HG03025 (cell line): ENCODE measurements at regions not wholly inside any gene's neighbourhood (a gene's known extent, or its start where the extent isn't known, plus 50 kb on each side); places are given as distances from the start of the nearest gene placed in this dataset.

Experiments
- ATAC-seq: cut with Tn5 transposase; IDR thresholded peaks from one replicate; pipeline ENCODE4 v1.9.1; 2021; ENCODE audit warnings: mild to moderate bottlenecking, moderate library complexity; ENCODE audit not compliant: unreplicated experiment, low FRiP score

GRCh38 chr3:117417411-117417810 is 707.8 kb downstream of the TUSC7 start:
- ATAC-seq = no peak

GRCh38 chr3:117427081-117427480 is 717.5 kb downstream of the TUSC7 start:
- ATAC-seq = no peak

GRCh38 chr3:117433427-117433826 is 723.8 kb downstream of the TUSC7 start:
- no peak for ATAC-seq

- no peak for ATAC-seq
Observed at GRCh38 chr3:117434661-117435412, 725.3 kb downstream of the TUSC7 start.

GRCh38 chr3:117435506-117435905 is 725.9 kb downstream of the TUSC7 start:
- ATAC-seq = no peak

GRCh38 chr3:117439812-117440211 is 730.2 kb downstream of the TUSC7 start:
- no peak for ATAC-seq

- ATAC-seq = no peak
Observed at GRCh38 chr3:117441851-117442250, 732.3 kb downstream of the TUSC7 start.

GRCh38 chr3:117442566-117442965 is 733.0 kb downstream of the TUSC7 start:
- ATAC-seq = no peak

GRCh38 chr3:117443014-117443413 is 733.4 kb downstream of the TUSC7 start:
- ATAC-seq = no peak

GRCh38 chr3:117444175-117444574 is 734.6 kb downstream of the TUSC7 start:
- ATAC-seq = no peak

- no peak for ATAC-seq
Observed at GRCh38 chr3:117447419-117447818, 737.8 kb downstream of the TUSC7 start.

GRCh38 chr3:117450026-117450425 is 740.4 kb downstream of the TUSC7 start:
- ATAC-seq = no peak

GRCh38 chr3:117454254-117454653 is 744.7 kb downstream of the TUSC7 start:
- no peak for ATAC-seq

- ATAC-seq = no peak
Observed at GRCh38 chr3:117454908-117455307, 745.3 kb downstream of the TUSC7 start.

- no peak for ATAC-seq
Observed at GRCh38 chr3:117455782-117456181, 746.2 kb downstream of the TUSC7 start.

- no peak for ATAC-seq
Observed at GRCh38 chr3:117463276-117464115, 753.9 kb downstream of the TUSC7 start.

- no peak for ATAC-seq
Observed at GRCh38 chr3:117471831-117472230, 762.3 kb downstream of the TUSC7 start.

- no peak for ATAC-seq
Observed at GRCh38 chr3:117473981-117474538, 764.5 kb downstream of the TUSC7 start.

- ATAC-seq = no peak
Observed at GRCh38 chr3:117476572-117476971, 767.0 kb downstream of the TUSC7 start.

- ATAC-seq = no peak
Observed at GRCh38 chr3:117477214-117477755, 767.7 kb downstream of the TUSC7 start.

- ATAC-seq = peak; percentile 74
Observed at GRCh38 chr3:117479095-117479494, 769.5 kb downstream of the TUSC7 start.
